GM12878 (cell line): ENCODE measurements at regions not wholly inside any gene's neighbourhood (a gene's known extent, or its start where the extent isn't known, plus 50 kb on each side); places are given as distances from the start of the nearest gene placed in this dataset.

Experiments used
- ATAC-seq: fragments of 200-7000 bp; cut with Tn5 transposase; 3 replicates; pipeline ENCODE4 v1.9.1; 2020; ENCODE audit warnings: mild to moderate bottlenecking, moderate library complexity
- BruUV-seq: library from RNA; stranded (reverse); fragments of 400-500 nt; replicated peaks from 2 replicates; lab custom pipeline; 2021; lab: Mats Ljungman, UMichigan
- CTCF ChIA-PET: fragments of 300-600 bp; sonication (Branson Sonifier 250); formaldehyde crosslinking; extraction: SDS; loops from one replicate; lab custom pipeline; 2021; ENCODE audit warnings: inconsistent platforms; lab: Yijun Ruan, JAX
- POLR2A ChIA-PET: fragments of 350-600 bp; formaldehyde crosslinking; extraction: SDS; loops from one replicate; lab custom pipeline; 2021; ENCODE audit warnings: inconsistent platforms; lab: Charles Lee
- RAD21 ChIA-PET: fragments of 300-600 bp; sonication (Branson Sonifier 250); formaldehyde crosslinking; loops from one replicate; lab custom pipeline; 2023; ENCODE audit warnings: antibody characterized with exemption; ENCODE audit not compliant: unreplicated experiment; lab: Charles Lee
- SMC1A ChIA-PET: fragments of 300-600 bp; sonication (Branson Sonifier 250); formaldehyde crosslinking; loops from one replicate; lab custom pipeline; 2023; ENCODE audit not compliant: unreplicated experiment, uncharacterized antibody; lab: Charles Lee
- DNase-seq: peaks from one replicate; pipeline ENCODE4 v3.0.0-alpha.2; 2011; ENCODE audit warnings: low read depth, low spot score
- FAIRE-seq: peaks from 3 replicates; lab custom pipeline; 2011; peaks lifted over from hg19 to GRCh38; lab: Jason Lieb, UNC
- H2AFZ ChIP-seq: 2 replicates; pipeline ENCODE4 v1.6.0; 2011; ENCODE audit warnings: low read depth, low read length, control low read depth; ENCODE audit not compliant: control insufficient read depth
- H3K27ac ChIP-seq: 2 replicates; pipeline ENCODE4 v1.5.1; 2011; ENCODE audit warnings: control low read depth; ENCODE audit not compliant: control insufficient read depth, insufficient read depth
- H3K27me3 ChIP-seq, 2 experiments: replicated peaks in 1 of 2; 2 replicates each; pipeline versions ENCODE4 v1.6.0 to v1.6.1; 2011; ENCODE audit warnings: low read length in 1 of 2; ENCODE audit not compliant: control insufficient read depth in 2 of 2, insufficient read depth in 2 of 2
- H3K36me3 ChIP-seq, 2 experiments: 2 replicates each; pipeline ENCODE4 v1.5.1; 2011; ENCODE audit warnings: low read length in 1 of 2; ENCODE audit not compliant: control insufficient read depth in 2 of 2, insufficient read depth in 2 of 2
- H3K4me1 ChIP-seq: 2 replicates; pipeline ENCODE4 v1.6.1; 2011; ENCODE audit warnings: mild to moderate bottlenecking, low read length, moderate library complexity, mixed read lengths; ENCODE audit not compliant: control insufficient read depth, insufficient read depth
- H3K4me2 ChIP-seq: 2 replicates; pipeline ENCODE4 v1.6.0; 2011; ENCODE audit warnings: control low read depth; ENCODE audit not compliant: control insufficient read depth, insufficient read depth
- H3K4me3 ChIP-seq: fragments of 200-600 bp; sonication (generic); 2 replicates; pipeline ENCODE4 v1.5.1; 2016
- H3K79me2 ChIP-seq: 2 replicates; pipeline ENCODE4 v1.6.0; 2011; ENCODE audit warnings: low read length; ENCODE audit not compliant: control insufficient read depth, insufficient read depth
- H3K9ac ChIP-seq: 2 replicates; pipeline ENCODE4 v1.8.0; 2011; ENCODE audit warnings: low read length, control low read depth, mixed read lengths; ENCODE audit not compliant: control insufficient read depth, insufficient read depth
- H3K9me3 ChIP-seq: replicated peaks from 3 replicates; pipeline ENCODE4 v1.5.1; 2011; ENCODE audit warnings: mild to moderate bottlenecking, low read length; ENCODE audit not compliant: control insufficient read depth, insufficient read depth
- H4K20me1 ChIP-seq: 2 replicates; pipeline ENCODE4 v1.6.0; 2011; ENCODE audit not compliant: control insufficient read depth, insufficient read depth
- KAT2A ChIP-seq: conservative IDR thresholded peaks from 2 replicates; pipeline ENCODE4 v1.6.1; 2011; ENCODE audit warnings: low read depth, low read length; ENCODE audit not compliant: control insufficient read depth
- MEF2A ChIP-seq: IDR thresholded peaks from 2 replicates; pipeline ENCODE4 v1.6.1; 2011; ENCODE audit warnings: low read depth, mild to moderate bottlenecking, low read length, moderate library complexity; ENCODE audit not compliant: insufficient read depth
- NR2F1 ChIP-seq: fragments of 450-650 bp; conservative IDR thresholded peaks from 2 replicates; pipeline ENCODE4 v1.6.1; 2017; ENCODE audit warnings: mild to moderate bottlenecking
- PAX5 ChIP-seq: IDR thresholded peaks from 2 replicates; pipeline ENCODE4 v1.6.1; 2011; ENCODE audit warnings: low read depth, low read length, borderline replicate concordance
- PML ChIP-seq: IDR thresholded peaks from 2 replicates; pipeline ENCODE4 v1.6.1; 2012; ENCODE audit warnings: low read length, inconsistent platforms
- WGBS: methylation state at CpG from one replicate; pipeline ENCODE4 v1.1.6; 2016; ENCODE audit warnings: low lambda C conversion rate; ENCODE audit not compliant: insufficient replicate concordance, insufficient coverage; ENCODE audit errors: missing lambda C conversion rate; 5-methylcytosine and 5-hydroxymethylcytosine counted together
- in situ Hi-C: fragments of 300-500 bp; cut with MboI; formaldehyde crosslinking; loops from 9 replicates; pipeline ENCODE4 v1.14.3; 2018; ENCODE audit warnings: mixed read lengths
- intact Hi-C: fragments of 100-400 bp; cut with micrococcal nuclease; formaldehyde crosslinking; loops from one replicate; pipeline ENCODE4 v1.14.2; 2022; ENCODE audit not compliant: unreplicated experiment
- TF ChIP-seq, protein P1 (sequence below): IDR thresholded peaks from 2 replicates; pipeline ENCODE4 v1.6.1; 2011; ENCODE audit warnings: mild to moderate bottlenecking, low read depth, low read length, moderate library complexity; ENCODE audit not compliant: insufficient replicate concordance
- TF ChIP-seq, protein P2 (sequence below): IDR thresholded peaks from 2 replicates; pipeline ENCODE4 v1.6.1; 2012; ENCODE audit warnings: low read depth, low read length, improper control_type of control experiment

DNA sequence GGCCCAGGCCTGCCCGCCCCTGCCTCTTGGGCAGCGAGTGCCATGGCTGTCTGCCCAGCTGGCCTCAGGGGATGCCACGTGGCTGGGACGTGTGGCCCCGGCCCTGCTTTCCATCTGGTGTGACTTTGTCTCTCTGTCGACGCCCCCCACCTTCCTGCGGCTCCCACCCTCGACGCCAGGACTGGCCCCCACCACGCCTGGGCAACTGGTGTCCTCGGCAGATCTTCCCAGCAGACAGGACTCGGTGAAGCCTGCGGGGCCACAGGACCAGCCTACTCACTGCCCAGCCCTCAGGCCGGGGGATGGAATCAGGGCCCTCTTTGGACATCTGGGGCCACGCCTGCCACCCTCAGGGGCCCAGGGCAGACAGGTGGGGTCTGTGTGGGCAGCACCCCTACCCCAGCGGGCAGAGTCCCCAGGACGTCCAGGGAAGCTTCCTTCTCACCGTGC lies 55.1 kb downstream of the UNCX start:
- no peak for DNase-seq
- no peak for ATAC-seq
- no peak for FAIRE-seq
- no peaks in the 10 kb centered on the region for H4K20me1 ChIP-seq
- CTCF ChIA-PET: no interaction called here
- intact Hi-C loops: no loop called here
- no peaks in the 10 kb centered on the region for H3K9me3 ChIP-seq
- no peak overlapping the region for H3K9ac ChIP-seq
- H3K4me3 ChIP-seq: no peak overlapping the region
- 19% methylated on average over 19 of the region's 19 CpGs for WGBS
- RAD21 ChIA-PET: no interaction called here
- peaks cover 0 to 5% of the 10 kb centered on the region in 2 experiments; a peak in 1 of 4 replicates for H3K27me3 ChIP-seq
- no peak overlapping the region for H3K27ac ChIP-seq
- POLR2A ChIA-PET: no interaction called here
- H3K79me2 ChIP-seq: no peaks in the 10 kb centered on the region
- in situ Hi-C loops: no loop called here
- no peak for TF ChIP-seq PML
- H3K36me3 ChIP-seq: no peaks in the 10 kb centered on the region
- SMC1A ChIA-PET: no interaction called here
- H2AFZ ChIP-seq: no peak overlapping the region
- H3K4me1 ChIP-seq: no peaks in the 10 kb centered on the region
- no peak overlapping the region for H3K4me2 ChIP-seq
- no TSS peak for BruUV-seq

DNA sequence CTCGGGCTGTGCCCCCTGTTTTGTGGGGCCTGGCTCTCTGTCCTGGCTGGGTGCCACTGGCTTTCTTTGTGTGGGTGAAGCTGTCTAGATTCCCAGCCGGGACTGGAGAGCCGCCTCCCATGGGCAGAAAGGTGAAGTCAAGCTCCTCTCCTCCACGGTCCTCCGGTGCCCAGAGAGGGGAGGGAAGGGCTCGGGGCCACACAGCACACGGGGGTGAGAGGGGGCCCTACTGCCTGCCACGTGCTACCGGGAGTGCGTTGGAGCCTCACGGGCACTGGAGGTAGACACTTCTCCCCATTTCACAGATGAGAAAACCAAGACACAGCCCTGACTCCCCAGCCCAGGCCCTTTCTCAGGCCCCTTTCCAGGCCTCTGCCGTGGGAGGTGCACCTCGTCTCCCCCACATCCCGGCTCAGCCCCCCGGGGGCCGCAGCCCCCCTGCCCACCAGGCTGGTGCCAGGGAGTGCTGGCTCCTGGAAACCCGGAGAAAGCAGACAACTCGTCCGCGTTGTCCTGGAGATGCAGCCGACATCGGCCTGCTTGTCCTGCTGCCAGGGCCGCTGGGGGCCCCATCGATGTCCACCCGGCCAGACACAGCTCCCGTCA lies 55.8 kb downstream of the UNCX start:
- H3K9ac ChIP-seq: no peak overlapping the region
- H3K27ac ChIP-seq: no peak overlapping the region
- ChIA-PET CTCF (no interaction called here), SMC1A (no interaction called here), POLR2A (no interaction called here), RAD21 (no interaction called here)
- no peaks in the 10 kb centered on the region for H3K36me3 ChIP-seq
- H3K4me1 ChIP-seq: no peaks in the 10 kb centered on the region
- ATAC-seq: no peak
- FAIRE-seq: no peak
- H2AFZ ChIP-seq: no peak overlapping the region
- H3K4me3 ChIP-seq: no peak overlapping the region
- no TSS peak for BruUV-seq
- no peaks in the 10 kb centered on the region for H3K9me3 ChIP-seq
- H3K79me2 ChIP-seq: no peaks in the 10 kb centered on the region
- DNase-seq: no peak
- H3K27me3 ChIP-seq: peaks cover 0 to 5% of the 10 kb centered on the region in 2 experiments; a peak in 1 of 4 replicates
- H3K4me2 ChIP-seq: no peak overlapping the region
- TF ChIP-seq, protein P1, sequence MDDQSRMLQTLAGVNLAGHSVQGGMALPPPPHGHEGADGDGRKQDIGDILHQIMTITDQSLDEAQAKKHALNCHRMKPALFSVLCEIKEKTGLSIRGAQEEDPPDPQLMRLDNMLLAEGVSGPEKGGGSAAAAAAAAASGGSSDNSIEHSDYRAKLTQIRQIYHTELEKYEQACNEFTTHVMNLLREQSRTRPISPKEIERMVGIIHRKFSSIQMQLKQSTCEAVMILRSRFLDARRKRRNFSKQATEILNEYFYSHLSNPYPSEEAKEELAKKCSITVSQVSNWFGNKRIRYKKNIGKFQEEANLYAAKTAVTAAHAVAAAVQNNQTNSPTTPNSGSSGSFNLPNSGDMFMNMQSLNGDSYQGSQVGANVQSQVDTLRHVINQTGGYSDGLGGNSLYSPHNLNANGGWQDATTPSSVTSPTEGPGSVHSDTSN: no peak
- no peak for TF ChIP-seq NR2F1
- no peak for TF ChIP-seq KAT2A
- TF ChIP-seq, protein P2, sequence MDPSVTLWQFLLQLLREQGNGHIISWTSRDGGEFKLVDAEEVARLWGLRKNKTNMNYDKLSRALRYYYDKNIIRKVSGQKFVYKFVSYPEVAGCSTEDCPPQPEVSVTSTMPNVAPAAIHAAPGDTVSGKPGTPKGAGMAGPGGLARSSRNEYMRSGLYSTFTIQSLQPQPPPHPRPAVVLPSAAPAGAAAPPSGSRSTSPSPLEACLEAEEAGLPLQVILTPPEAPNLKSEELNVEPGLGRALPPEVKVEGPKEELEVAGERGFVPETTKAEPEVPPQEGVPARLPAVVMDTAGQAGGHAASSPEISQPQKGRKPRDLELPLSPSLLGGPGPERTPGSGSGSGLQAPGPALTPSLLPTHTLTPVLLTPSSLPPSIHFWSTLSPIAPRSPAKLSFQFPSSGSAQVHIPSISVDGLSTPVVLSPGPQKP: no peak
- TF ChIP-seq PAX5: no peak
- no peak for TF ChIP-seq MEF2A
- no peaks in the 10 kb centered on the region for H4K20me1 ChIP-seq
- in situ Hi-C loops: no loop called here
- WGBS: 44% methylated on average over 24 of the region's 26 CpGs
- intact Hi-C loops: no loop called here
